ENCODE measurements at regions not wholly inside any gene's neighbourhood (a gene's known extent, or its start where the extent isn't known, plus 50 kb on each side); places are given as distances from the start of the nearest gene placed in this dataset.

DNA sequence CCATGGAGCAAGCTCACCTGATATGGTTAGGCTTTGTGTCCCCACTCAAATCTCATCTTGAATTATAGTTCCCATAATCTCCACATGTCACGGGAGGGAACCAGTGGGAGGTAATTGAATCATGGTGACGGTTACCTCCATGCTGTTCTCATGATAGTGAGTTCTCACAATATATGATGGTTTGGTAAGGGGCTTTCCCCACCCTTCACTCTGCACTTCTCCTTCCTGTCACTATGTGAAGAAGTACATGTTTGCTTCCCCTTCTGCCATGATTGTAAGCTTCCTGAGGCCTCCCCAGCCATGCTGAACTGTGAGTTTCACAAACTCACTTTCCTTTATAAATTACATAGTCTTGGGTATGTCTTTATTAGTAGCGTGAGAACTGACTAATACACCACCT lies 435.7 kb upstream of the ID2 start:
- no peak for TF ChIP-seq POLR2AphosphoS5 (IDR thresholded peaks at IDR 0.05)
- TF ChIP-seq EP300 (IDR thresholded peaks at IDR 0.05): no peak
- TF ChIP-seq POLR2A (IDR thresholded peaks at IDR 0.05): no peak
- TF ChIP-seq CTCF (IDR thresholded peaks at IDR 0.05): no peak
